ENCODE measurements at regions not wholly inside any gene's neighbourhood (a gene's known extent, or its start where the extent isn't known, plus 50 kb on each side); places are given as distances from the start of the nearest gene placed in this dataset.

- TF ChIP-seq POLR2A (IDR thresholded peaks at IDR 0.05) (no peak), CTCF (IDR thresholded peaks at IDR 0.05) (no peak), EP300 (IDR thresholded peaks at IDR 0.05) (no peak)
Measured at GRCh38 chr2:62404913-62405312, 101.1 kb downstream of the TMEM17 start.

Data from tibial nerve (tissue), 4 donors.